Astrocyte of the spinal cord (primary cell): ENCODE measurements at regions not wholly inside any gene's neighbourhood (a gene's known extent, or its start where the extent isn't known, plus 50 kb on each side); places are given as distances from the start of the nearest gene placed in this dataset.

ENCODE experiments used
- DNase-seq: peaks from one replicate; pipeline ENCODE4 v3.0.0; 2011; ENCODE audit warnings: low read depth, low spot score
- H3K4me3 ChIP-seq: 2 replicates; pipeline ENCODE4 v1.5.1; 2011; ENCODE audit warnings: low read depth, mild to moderate bottlenecking, low read length, moderate library complexity
- in situ Hi-C: cut with HindIII; loops from 2 replicates; pipeline ENCODE4 v1.10.0; 2017; ENCODE audit warnings: low sequenced_read_pairs
- TF ChIP-seq, protein P1 (sequence below): IDR thresholded peaks from 2 replicates; pipeline ENCODE4 v1.5.1; 2012; ENCODE audit warnings: low read depth, mild to moderate bottlenecking, low read length, inconsistent platforms

DNA sequence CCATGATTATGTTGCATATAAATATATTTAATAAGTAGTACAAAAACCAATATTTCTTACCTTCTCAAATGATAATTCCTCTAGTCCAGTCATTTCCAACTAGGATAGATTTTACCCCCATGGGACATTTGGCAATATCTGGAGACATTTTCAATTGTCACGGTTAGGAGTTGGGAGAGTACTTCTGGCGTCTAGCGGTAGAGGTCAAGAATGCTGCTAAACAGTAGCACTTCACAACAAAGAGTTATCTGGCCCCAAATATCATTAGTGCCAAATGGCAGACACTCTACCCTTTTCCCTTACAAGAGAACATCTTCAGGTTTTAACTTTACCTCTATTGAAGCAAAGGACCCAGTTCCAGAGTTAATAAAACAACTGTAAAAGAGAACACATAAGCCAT, 168.1 kb downstream of the FAT4 start:
- no peak overlapping the region for H3K4me3 ChIP-seq
- in situ Hi-C loops = no loop called here
- DNase-seq = no peak
- TF ChIP-seq, protein P1, sequence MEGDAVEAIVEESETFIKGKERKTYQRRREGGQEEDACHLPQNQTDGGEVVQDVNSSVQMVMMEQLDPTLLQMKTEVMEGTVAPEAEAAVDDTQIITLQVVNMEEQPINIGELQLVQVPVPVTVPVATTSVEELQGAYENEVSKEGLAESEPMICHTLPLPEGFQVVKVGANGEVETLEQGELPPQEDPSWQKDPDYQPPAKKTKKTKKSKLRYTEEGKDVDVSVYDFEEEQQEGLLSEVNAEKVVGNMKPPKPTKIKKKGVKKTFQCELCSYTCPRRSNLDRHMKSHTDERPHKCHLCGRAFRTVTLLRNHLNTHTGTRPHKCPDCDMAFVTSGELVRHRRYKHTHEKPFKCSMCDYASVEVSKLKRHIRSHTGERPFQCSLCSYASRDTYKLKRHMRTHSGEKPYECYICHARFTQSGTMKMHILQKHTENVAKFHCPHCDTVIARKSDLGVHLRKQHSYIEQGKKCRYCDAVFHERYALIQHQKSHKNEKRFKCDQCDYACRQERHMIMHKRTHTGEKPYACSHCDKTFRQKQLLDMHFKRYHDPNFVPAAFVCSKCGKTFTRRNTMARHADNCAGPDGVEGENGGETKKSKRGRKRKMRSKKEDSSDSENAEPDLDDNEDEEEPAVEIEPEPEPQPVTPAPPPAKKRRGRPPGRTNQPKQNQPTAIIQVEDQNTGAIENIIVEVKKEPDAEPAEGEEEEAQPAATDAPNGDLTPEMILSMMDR = no peak

DNA sequence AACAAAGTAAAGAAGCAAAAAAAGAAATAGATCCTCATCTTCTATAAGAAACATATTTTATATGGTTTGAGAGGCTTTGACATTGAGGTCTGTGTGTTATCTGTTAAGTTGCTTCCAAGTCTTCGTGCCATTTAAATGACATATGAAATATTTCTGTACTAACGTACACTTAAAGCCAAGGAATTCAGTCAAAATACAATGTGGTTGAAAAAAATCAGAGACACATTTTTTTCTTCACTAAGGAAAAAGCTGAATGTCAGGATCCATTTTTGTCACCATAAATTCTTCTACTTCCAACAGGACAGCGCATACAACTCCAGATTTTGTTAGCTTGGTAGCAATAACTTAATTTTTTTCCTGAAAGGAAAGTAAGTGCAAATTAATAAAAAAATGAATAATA, 168.5 kb downstream of the FAT4 start:
- TF ChIP-seq, protein P1 = no peak
- DNase-seq = no peak
- no peak overlapping the region for H3K4me3 ChIP-seq
- in situ Hi-C loops = no loop called here

DNA sequence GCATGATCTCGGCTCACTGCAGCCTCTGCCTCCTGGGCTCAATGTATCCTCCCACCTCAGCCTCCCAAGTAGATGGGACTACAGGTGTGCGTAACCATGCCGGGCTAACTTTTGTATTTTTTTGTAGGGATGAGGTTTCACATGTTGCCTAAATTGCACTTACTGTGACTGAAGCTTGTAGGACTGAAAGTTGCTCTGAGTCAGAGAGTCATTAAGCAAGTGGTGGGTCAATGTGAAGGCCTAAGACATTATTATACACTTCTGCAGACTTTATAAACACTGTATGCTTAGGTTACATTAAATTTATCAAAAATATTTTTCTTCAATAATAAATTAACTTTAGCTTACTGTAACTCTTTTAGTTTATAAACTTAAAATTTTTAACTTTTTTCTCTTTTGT, 170.2 kb downstream of the FAT4 start:
- no peak overlapping the region for H3K4me3 ChIP-seq
- DNase-seq = no peak
- in situ Hi-C loops = no loop called here
- TF ChIP-seq, protein P1 = no peak

DNA sequence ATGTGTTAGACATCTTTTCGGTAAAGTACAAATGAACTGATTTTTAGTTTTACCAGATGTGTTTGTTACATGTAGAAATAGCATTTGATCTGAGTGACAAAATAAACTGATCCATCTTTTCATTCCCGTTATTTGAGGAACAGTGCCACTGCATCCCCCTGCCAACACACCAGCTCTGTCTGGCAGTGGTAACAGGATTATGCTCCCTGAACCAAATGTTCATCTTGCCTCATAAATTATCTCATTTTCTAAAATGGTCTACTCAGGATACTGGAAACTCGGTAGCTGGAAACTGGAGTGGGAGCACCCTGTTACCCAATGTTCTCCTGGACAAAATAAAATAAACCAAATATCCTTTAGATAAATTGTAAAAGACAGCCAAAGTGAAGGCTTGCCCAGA, 171.6 kb downstream of the FAT4 start:
- TF ChIP-seq, protein P1 = no peak
- DNase-seq = no peak
- H3K4me3 ChIP-seq = no peak overlapping the region
- in situ Hi-C loops = no loop called here

DNA sequence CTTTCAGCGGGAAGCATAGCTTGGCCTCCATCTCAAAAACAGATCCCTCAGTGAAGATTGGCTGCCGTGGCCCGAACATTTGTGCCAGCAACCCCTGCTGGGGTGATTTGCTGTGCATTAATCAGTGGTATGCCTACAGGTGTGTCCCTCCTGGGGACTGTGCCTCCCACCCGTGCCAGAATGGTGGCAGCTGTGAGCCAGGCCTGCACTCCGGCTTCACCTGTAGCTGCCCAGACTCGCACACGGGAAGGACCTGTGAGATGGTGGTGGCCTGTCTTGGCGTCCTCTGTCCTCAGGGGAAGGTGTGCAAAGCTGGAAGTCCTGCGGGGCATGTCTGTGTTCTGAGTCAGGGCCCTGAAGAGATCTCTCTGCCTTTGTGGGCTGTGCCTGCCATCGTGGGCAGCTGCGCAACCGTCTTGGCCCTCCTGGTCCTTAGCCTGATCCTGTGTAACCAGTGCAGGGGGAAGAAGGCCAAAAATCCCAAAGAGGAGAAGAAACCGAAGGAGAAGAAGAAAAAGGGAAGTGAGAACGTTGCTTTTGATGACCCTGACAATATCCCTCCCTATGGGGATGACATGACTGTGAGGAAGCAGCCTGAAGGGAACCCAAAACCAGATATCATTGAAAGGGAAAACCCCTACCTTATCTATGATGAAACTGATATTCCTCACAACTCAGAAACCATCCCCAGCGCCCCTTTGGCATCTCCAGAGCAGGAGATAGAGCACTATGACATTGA, 175.4 kb downstream of the FAT4 start:
- TF ChIP-seq, protein P1 = no peak
- H3K4me3 ChIP-seq = no peak overlapping the region
- DNase-seq = no peak
- in situ Hi-C loops = no loop called here

DNA sequence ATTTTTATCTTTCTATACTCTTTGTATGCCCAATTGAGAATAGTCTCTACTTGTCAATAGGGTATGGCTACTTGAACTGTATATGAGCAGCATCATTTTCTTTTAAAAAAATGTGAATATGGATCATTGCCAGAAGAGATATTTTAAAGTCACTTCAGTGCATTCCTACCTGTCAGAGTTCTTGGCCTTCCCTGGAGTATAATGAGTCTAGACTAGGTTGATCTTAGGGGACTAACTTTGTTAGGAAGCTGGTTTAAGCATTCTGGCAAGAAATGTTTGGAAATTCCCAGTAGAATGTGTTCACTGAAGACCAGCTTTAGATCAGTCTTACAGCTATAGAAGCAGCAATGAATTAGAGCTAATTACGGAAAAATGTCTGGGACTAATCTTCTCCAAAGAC, 178.2 kb downstream of the FAT4 start:
- in situ Hi-C loops = no loop called here
- TF ChIP-seq, protein P1 = no peak
- no peak overlapping the region for H3K4me3 ChIP-seq
- no peak for DNase-seq
